ENCODE measurements at regions not wholly inside any gene's neighbourhood (a gene's known extent, or its start where the extent isn't known, plus 50 kb on each side); places are given as distances from the start of the nearest gene placed in this dataset.
"Not testable (repeated sequence)": the region's sequence is repeated elsewhere in the genome, so short reads cannot be mapped to it uniquely, and the experiment has no call there.

GRCh38 chr6:99668036-99668705 lies 61.5 kb downstream of the PRDM13 start:
- no peak for FAIRE-seq

GRCh38 chr6:99689916-99690685 lies 83.5 kb downstream of the PRDM13 start:
- no peak for FAIRE-seq

- not testable (repeated sequence) for FAIRE-seq
These were observed 95.7 kb downstream of the PRDM13 start for GRCh38 chr6:99702287-99702686.

GRCh38 chr6:99709062-99709461 lies 102.4 kb downstream of the PRDM13 start:
- no peak for FAIRE-seq

- FAIRE-seq, result no peak
These were observed 104.7 kb downstream of the PRDM13 start for GRCh38 chr6:99711302-99711701.

- FAIRE-seq, result no peak
These were observed 105.3 kb downstream of the PRDM13 start for GRCh38 chr6:99711925-99712324.

- no peak for FAIRE-seq
These were observed 105.9 kb downstream of the PRDM13 start for GRCh38 chr6:99712519-99712918.

GRCh38 chr6:99722043-99722442 lies 115.4 kb downstream of the PRDM13 start:
- FAIRE-seq, result not testable (repeated sequence)

- not testable (repeated sequence) for FAIRE-seq
These were observed 123.6 kb downstream of the PRDM13 start for GRCh38 chr6:99730237-99730636.

- no peak for FAIRE-seq
These were observed 129.7 kb downstream of the PRDM13 start for GRCh38 chr6:99736302-99736701.

- FAIRE-seq, result no peak
These were observed 132.9 kb downstream of the PRDM13 start for GRCh38 chr6:99739526-99739925.

- peak; percentile 17 for FAIRE-seq
These were observed 134.5 kb downstream of the PRDM13 start for GRCh38 chr6:99741092-99741491.

GRCh38 chr6:99743647-99744046 lies 137.0 kb downstream of the PRDM13 start:
- no peak for FAIRE-seq

- no peak for FAIRE-seq
These were observed 139.0 kb downstream of the PRDM13 start for GRCh38 chr6:99745651-99746050.

- peak; percentile 72 for FAIRE-seq
These were observed 139.7 kb downstream of the PRDM13 start for GRCh38 chr6:99746261-99746895.

- FAIRE-seq, result no peak
These were observed 155.1 kb downstream of the PRDM13 start for GRCh38 chr6:99761711-99762110.

GRCh38 chr6:99768166-99768565 lies 161.5 kb downstream of the PRDM13 start:
- no peak for FAIRE-seq

- FAIRE-seq, result no peak
These were observed 173.3 kb downstream of the PRDM13 start for GRCh38 chr6:99779631-99780555.

GRCh38 chr6:99780556-99780885 lies 173.9 kb downstream of the PRDM13 start:
- no peak for FAIRE-seq

GRCh38 chr6:99789767-99790166 lies 183.1 kb downstream of the PRDM13 start:
- no peak for FAIRE-seq

- no peak for FAIRE-seq
These were observed 184.0 kb downstream of the PRDM13 start for GRCh38 chr6:99790679-99791078.

GRCh38 chr6:99801805-99802204 lies 192.2 kb downstream of the MCHR2 start:
- FAIRE-seq, result no peak
